T-helper 1 cell (primary cell): ENCODE measurements at regions not wholly inside any gene's neighbourhood (a gene's known extent, or its start where the extent isn't known, plus 50 kb on each side); places are given as distances from the start of the nearest gene placed in this dataset.
A peak's percentile ranks its signal among the peaks of the same experiment; 100 is the strongest.

Experiments used
- DNase-seq, 5 donors: peaks; one replicate each; pipeline ENCODE4 v3.0.0-alpha.2; 2012 to 2020

GRCh38 chr3:30945291-30945690 is 50.8 kb upstream of the GADL1 start:
- no peak for DNase-seq

GRCh38 chr3:30948426-30948825 is 54.0 kb upstream of the GADL1 start:
- DNase-seq: no peak

- DNase-seq: no peak
Measured at GRCh38 chr3:30951826-30952225, 57.4 kb upstream of the GADL1 start.

- DNase-seq: no peak
Measured at GRCh38 chr3:30952786-30953185, 58.3 kb upstream of the GADL1 start.

GRCh38 chr3:30954426-30954825 is 60.0 kb upstream of the GADL1 start:
- DNase-seq: no peak

- no peak for DNase-seq
Measured at GRCh38 chr3:30962084-30962483, 67.6 kb upstream of the GADL1 start.

GRCh38 chr3:30962493-30962892 is 68.0 kb upstream of the GADL1 start:
- DNase-seq: no peak

GRCh38 chr3:30963223-30963722 is 68.8 kb upstream of the GADL1 start:
- no peak for DNase-seq

GRCh38 chr3:30964612-30965011 is 70.2 kb upstream of the GADL1 start:
- peak in 1 of 5 donors; percentile 79 for DNase-seq

GRCh38 chr3:30966896-30967295 is 72.4 kb upstream of the GADL1 start:
- DNase-seq: no peak

GRCh38 chr3:30970183-30970582 is 75.7 kb upstream of the GADL1 start:
- DNase-seq: peak in 1 of 5 donors; percentile 20

- DNase-seq: no peak
Measured at GRCh38 chr3:30972449-30972848, 78.0 kb upstream of the GADL1 start.

GRCh38 chr3:30974071-30974470 is 79.6 kb upstream of the GADL1 start:
- no peak for DNase-seq

GRCh38 chr3:30977592-30977991 is 83.1 kb upstream of the GADL1 start:
- DNase-seq: no peak

GRCh38 chr3:30980993-30981392 is 86.5 kb upstream of the GADL1 start:
- no peak for DNase-seq

GRCh38 chr3:30982416-30983075 is 88.1 kb upstream of the GADL1 start:
- no peak for DNase-seq

- DNase-seq: no peak
Measured at GRCh38 chr3:30984855-30985749, 90.6 kb upstream of the GADL1 start.

GRCh38 chr3:30986551-30986950 is 92.1 kb upstream of the GADL1 start:
- no peak for DNase-seq

- DNase-seq: no peak
Measured at GRCh38 chr3:30988769-30989168, 94.3 kb upstream of the GADL1 start.

GRCh38 chr3:30989276-30990030 is 95.0 kb upstream of the GADL1 start:
- DNase-seq: no peak

GRCh38 chr3:30996467-30996866 is 102.0 kb upstream of the GADL1 start:
- no peak for DNase-seq

GRCh38 chr3:31002730-31003129 is 108.3 kb upstream of the GADL1 start:
- DNase-seq: no peak

- no peak for DNase-seq
Measured at GRCh38 chr3:31004025-31004678, 109.7 kb upstream of the GADL1 start.
